Mammary epithelial cell (primary cell): ENCODE measurements at regions not wholly inside any gene's neighbourhood (a gene's known extent, or its start where the extent isn't known, plus 50 kb on each side); places are given as distances from the start of the nearest gene placed in this dataset.

Experiments
- EZH2 ChIP-seq: IDR thresholded peaks from 2 replicates; pipeline ENCODE4 v1.6.1; 2012; ENCODE audit warnings: low read length, inconsistent platforms, borderline replicate concordance
- TF ChIP-seq, protein P1 (sequence below), 2 donors: IDR thresholded peaks in 1 of 2; conservative IDR thresholded peaks in 1 of 2; 2 replicates each; pipeline ENCODE4 v1.5.1; 2011 to 2012; ENCODE audit warnings: inconsistent platforms in 2 of 2, low read length in 2 of 2, mild to moderate bottlenecking in 2 of 2, control low read depth in 1 of 2, low read depth in 1 of 2; ENCODE audit not compliant: insufficient read depth in 1 of 2; ENCODE audit errors: extremely low read depth in 1 of 2

DNA sequence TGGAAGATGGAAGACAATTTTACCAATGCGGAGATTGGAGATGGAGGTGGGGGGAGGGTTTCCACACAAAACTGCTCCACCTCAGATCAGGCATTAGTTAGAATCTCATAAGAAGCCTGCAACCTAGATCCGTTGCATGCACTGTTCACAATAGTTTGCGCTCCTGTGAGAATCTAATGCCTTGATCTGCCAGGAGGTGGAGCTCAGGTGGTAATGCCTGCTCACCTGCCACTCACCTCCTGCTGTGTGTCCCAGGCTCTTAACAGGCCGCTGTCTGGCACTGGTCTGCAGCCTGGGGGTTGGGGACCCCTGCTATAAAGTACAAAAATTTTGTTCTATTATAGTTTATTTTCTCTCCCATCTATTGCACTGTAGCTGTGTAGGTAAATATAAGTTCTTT, 84.9 kb upstream of the FOXG1 start:
- TF ChIP-seq, protein P1, sequence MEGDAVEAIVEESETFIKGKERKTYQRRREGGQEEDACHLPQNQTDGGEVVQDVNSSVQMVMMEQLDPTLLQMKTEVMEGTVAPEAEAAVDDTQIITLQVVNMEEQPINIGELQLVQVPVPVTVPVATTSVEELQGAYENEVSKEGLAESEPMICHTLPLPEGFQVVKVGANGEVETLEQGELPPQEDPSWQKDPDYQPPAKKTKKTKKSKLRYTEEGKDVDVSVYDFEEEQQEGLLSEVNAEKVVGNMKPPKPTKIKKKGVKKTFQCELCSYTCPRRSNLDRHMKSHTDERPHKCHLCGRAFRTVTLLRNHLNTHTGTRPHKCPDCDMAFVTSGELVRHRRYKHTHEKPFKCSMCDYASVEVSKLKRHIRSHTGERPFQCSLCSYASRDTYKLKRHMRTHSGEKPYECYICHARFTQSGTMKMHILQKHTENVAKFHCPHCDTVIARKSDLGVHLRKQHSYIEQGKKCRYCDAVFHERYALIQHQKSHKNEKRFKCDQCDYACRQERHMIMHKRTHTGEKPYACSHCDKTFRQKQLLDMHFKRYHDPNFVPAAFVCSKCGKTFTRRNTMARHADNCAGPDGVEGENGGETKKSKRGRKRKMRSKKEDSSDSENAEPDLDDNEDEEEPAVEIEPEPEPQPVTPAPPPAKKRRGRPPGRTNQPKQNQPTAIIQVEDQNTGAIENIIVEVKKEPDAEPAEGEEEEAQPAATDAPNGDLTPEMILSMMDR (conservative IDR thresholded peaks at IDR 0.05 in 1 of 2, IDR thresholded peaks at IDR 0.05 in 1 of 2; ENCODE audit: extremely low read depth in 1 of 2, insufficient read depth in 1 of 2, low read depth in 1 of 2, low read length in 2 of 2) = no peak
- TF ChIP-seq EZH2 = no peak
